ENCODE measurements at regions not wholly inside any gene's neighbourhood (a gene's known extent, or its start where the extent isn't known, plus 50 kb on each side); places are given as distances from the start of the nearest gene placed in this dataset.

GRCh38 chr12:9343731-9344130 is 135.5 kb upstream of the PZP start:
- H3K27ac ChIP-seq = no peak overlapping the region
- no peaks in the 10 kb centered on the region for H3K9me3 ChIP-seq
- no peak for DNase-seq
- H3K4me1 ChIP-seq = no peaks in the 10 kb centered on the region
- no peaks in the 10 kb centered on the region for H3K36me3 ChIP-seq
- TF ChIP-seq POLR2AphosphoS5 (IDR thresholded peaks at IDR 0.05) = no peak
- TF ChIP-seq CTCF (IDR thresholded peaks at IDR 0.05) = no peak
- no peak for TF ChIP-seq EP300 (IDR thresholded peaks at IDR 0.05)
- TF ChIP-seq POLR2A (IDR thresholded peaks at IDR 0.05) = no peak
- no peaks in the 10 kb centered on the region for H3K27me3 ChIP-seq
- intact Hi-C loops (cut with DNase I) = no loop called here
- WGBS, 2 donors = 78 to 84% methylated on average over 3 of the region's 3 CpGs
- no peak overlapping the region for H3K4me3 ChIP-seq

GRCh38 chr12:9342614-9343353 is 134.6 kb upstream of the PZP start:
- TF ChIP-seq POLR2A (IDR thresholded peaks at IDR 0.05) (no peak), EP300 (IDR thresholded peaks at IDR 0.05) (no peak), POLR2AphosphoS5 (IDR thresholded peaks at IDR 0.05) (no peak), CTCF (IDR thresholded peaks at IDR 0.05) (no peak)
- Histone ChIP-seq H3K36me3 (no peaks in the 10 kb centered on the region), H3K4me1 (no peaks in the 10 kb centered on the region), H3K27ac (no peak overlapping the region), H3K9me3 (no peaks in the 10 kb centered on the region), H3K4me3 (no peak overlapping the region), H3K27me3 (no peaks in the 10 kb centered on the region)
- DNase-seq = no peak
- 82 to 89% methylated on average over 3 of the region's 3 CpGs for WGBS, 2 donors
- intact Hi-C loops (cut with DNase I) = no loop called here

DNA sequence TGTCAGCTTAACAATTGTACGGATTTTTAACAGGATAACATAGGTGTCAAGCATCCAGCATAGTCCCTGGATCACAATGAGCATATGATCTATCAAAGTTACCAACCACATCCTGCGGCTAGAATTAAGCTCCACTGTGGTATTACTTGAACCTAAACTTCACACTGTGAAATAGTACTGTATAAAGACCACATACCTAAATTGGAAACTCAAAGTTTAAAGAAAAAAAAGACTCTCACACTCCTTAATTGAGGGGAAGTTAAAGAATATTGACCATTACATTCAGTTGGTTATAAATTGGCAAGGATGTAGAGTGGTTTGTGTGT is 133.0 kb upstream of the PZP start:
- H3K27me3 ChIP-seq = no peaks in the 10 kb centered on the region
- H3K4me1 ChIP-seq = no peaks in the 10 kb centered on the region
- intact Hi-C loops (cut with DNase I) = no loop called here
- WGBS, 2 donors = 85 to 90% methylated on average over 2 of the region's 2 CpGs
- H3K4me3 ChIP-seq = no peak overlapping the region
- no peak for DNase-seq
- no peaks in the 10 kb centered on the region for H3K36me3 ChIP-seq
- no peak overlapping the region for H3K27ac ChIP-seq
- TF ChIP-seq POLR2A (IDR thresholded peaks at IDR 0.05) (no peak), CTCF (IDR thresholded peaks at IDR 0.05) (no peak), POLR2AphosphoS5 (IDR thresholded peaks at IDR 0.05) (no peak), EP300 (IDR thresholded peaks at IDR 0.05) (no peak)
- H3K9me3 ChIP-seq = no peaks in the 10 kb centered on the region

DNA sequence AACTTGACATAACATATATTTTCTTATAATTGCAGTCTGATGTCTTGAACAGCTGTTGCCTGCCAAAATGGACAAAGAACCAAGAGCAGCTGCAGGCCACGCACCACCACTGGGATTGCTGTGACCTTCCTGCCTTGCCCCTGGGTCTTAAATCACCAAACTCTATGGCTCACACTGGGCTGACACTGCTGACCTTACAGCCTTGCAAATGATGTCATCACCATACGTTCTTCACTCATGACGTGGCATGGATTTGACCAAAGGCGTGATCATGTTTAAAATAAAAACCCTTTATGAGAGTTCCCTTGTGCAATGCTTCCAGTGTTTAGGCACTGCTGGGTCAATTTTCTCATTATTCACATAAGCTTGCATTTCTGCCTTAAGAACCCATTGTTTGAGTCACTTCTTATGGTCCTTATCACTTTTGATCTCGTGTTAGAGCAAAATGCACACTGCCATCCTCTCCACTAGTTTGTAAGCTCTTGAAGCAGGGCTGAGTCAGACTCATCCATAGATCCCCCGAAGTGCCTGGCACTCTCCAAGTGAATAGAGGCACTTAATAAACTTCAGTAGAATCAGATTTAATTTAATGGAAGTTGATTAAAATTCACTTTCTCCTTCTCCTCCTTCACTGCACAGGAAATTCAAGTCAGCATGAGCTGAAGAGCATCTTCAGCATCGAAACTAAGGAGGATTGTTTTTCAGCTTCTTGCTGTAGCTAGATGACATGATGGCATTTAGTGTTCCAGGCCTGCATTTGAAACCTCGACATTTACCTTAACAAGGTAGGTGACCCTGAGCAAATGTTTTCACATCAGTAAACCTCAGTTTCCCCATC is 132.4 kb upstream of the PZP start:
- Histone ChIP-seq H3K9me3 (no peaks in the 10 kb centered on the region), H3K27me3 (no peaks in the 10 kb centered on the region), H3K36me3 (no peaks in the 10 kb centered on the region), H3K27ac (no peak overlapping the region), H3K4me3 (no peak overlapping the region), H3K4me1 (no peaks in the 10 kb centered on the region)
- intact Hi-C loops (cut with DNase I) = no loop called here
- TF ChIP-seq POLR2A (IDR thresholded peaks at IDR 0.05) = no peak
- no peak for TF ChIP-seq POLR2AphosphoS5 (IDR thresholded peaks at IDR 0.05)
- no peak for TF ChIP-seq CTCF (IDR thresholded peaks at IDR 0.05)
- TF ChIP-seq EP300 (IDR thresholded peaks at IDR 0.05) = no peak
- no peak for DNase-seq
- 77% methylated on average over 8 of the region's 8 CpGs for WGBS, 2 donors
